Gastroesophageal sphincter (tissue), 3 donors: ENCODE measurements at regions not wholly inside any gene's neighbourhood (a gene's known extent, or its start where the extent isn't known, plus 50 kb on each side); places are given as distances from the start of the nearest gene placed in this dataset.

ENCODE experiments used
- POLR2A ChIP-seq, 2 donors: fragments of 450-650 bp; IDR thresholded peaks; one replicate each; pipeline ENCODE4 v1.6.1; 2017; ENCODE audit warnings: antibody characterized with exemption in 2 of 2, mild to moderate bottlenecking in 2 of 2, moderate library complexity in 1 of 2
- TF ChIP-seq, protein P1 (sequence below), 4 experiments: fragments of 200-600 bp in 2 of 4; fragments of 450-650 bp in 2 of 4; sonication (generic) in 1 of 4; IDR thresholded peaks; one replicate each; pipeline ENCODE4 v1.5.1; 2017 to 2019; ENCODE audit warnings: antibody characterized with exemption in 4 of 4, mild to moderate bottlenecking in 2 of 4, moderate library complexity in 2 of 4

- TF ChIP-seq, protein P1, sequence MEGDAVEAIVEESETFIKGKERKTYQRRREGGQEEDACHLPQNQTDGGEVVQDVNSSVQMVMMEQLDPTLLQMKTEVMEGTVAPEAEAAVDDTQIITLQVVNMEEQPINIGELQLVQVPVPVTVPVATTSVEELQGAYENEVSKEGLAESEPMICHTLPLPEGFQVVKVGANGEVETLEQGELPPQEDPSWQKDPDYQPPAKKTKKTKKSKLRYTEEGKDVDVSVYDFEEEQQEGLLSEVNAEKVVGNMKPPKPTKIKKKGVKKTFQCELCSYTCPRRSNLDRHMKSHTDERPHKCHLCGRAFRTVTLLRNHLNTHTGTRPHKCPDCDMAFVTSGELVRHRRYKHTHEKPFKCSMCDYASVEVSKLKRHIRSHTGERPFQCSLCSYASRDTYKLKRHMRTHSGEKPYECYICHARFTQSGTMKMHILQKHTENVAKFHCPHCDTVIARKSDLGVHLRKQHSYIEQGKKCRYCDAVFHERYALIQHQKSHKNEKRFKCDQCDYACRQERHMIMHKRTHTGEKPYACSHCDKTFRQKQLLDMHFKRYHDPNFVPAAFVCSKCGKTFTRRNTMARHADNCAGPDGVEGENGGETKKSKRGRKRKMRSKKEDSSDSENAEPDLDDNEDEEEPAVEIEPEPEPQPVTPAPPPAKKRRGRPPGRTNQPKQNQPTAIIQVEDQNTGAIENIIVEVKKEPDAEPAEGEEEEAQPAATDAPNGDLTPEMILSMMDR (IDR thresholded peaks at IDR 0.05): no peak
- no peak for TF ChIP-seq POLR2A (IDR thresholded peaks at IDR 0.05)
Measured at GRCh38 chr4:17370818-17371217, 141.1 kb downstream of the QDPR start.
